ENCODE measurements at regions not wholly inside any gene's neighbourhood (a gene's known extent, or its start where the extent isn't known, plus 50 kb on each side); places are given as distances from the start of the nearest gene placed in this dataset.

GRCh38 chr11:8775332-8775731 lies 92.7 kb downstream of the RPL27A start:
- no peak for TF ChIP-seq EZH2 (IDR thresholded peaks at IDR 0.05; ENCODE audit: borderline replicate concordance, low read length)
- TF ChIP-seq, protein P1, sequence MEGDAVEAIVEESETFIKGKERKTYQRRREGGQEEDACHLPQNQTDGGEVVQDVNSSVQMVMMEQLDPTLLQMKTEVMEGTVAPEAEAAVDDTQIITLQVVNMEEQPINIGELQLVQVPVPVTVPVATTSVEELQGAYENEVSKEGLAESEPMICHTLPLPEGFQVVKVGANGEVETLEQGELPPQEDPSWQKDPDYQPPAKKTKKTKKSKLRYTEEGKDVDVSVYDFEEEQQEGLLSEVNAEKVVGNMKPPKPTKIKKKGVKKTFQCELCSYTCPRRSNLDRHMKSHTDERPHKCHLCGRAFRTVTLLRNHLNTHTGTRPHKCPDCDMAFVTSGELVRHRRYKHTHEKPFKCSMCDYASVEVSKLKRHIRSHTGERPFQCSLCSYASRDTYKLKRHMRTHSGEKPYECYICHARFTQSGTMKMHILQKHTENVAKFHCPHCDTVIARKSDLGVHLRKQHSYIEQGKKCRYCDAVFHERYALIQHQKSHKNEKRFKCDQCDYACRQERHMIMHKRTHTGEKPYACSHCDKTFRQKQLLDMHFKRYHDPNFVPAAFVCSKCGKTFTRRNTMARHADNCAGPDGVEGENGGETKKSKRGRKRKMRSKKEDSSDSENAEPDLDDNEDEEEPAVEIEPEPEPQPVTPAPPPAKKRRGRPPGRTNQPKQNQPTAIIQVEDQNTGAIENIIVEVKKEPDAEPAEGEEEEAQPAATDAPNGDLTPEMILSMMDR (IDR thresholded peaks at IDR 0.05; ENCODE audit: low read length) = no peak
